GM19328 (cell line): ENCODE measurements at regions not wholly inside any gene's neighbourhood (a gene's known extent, or its start where the extent isn't known, plus 50 kb on each side); places are given as distances from the start of the nearest gene placed in this dataset.

ENCODE experiments used
- ATAC-seq: cut with Tn5 transposase; IDR thresholded peaks from one replicate; pipeline ENCODE4 v1.9.1; 2021; ENCODE audit warnings: mild to moderate bottlenecking, moderate library complexity; ENCODE audit not compliant: unreplicated experiment

DNA sequence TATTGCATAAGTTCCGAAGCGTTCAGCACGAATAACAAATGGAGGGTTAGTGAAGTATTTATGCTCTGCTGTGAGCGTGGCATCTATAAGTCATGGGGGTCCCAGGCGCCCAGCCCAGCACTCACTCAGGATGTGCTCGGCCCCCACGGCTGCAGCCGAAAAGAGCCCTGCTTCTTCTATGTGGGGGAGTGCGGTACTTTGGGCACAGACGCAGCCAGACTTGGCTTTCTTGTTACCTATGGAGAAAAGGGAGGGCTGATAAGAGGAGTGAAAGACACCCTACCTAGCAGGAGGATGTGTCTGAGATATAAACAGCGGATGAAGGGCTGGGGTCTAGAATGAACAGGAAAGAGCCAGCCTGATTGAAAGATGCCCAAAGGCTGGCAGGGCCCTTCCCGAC, 51.4 kb downstream of the MRPL36 start:
- no peak for ATAC-seq

DNA sequence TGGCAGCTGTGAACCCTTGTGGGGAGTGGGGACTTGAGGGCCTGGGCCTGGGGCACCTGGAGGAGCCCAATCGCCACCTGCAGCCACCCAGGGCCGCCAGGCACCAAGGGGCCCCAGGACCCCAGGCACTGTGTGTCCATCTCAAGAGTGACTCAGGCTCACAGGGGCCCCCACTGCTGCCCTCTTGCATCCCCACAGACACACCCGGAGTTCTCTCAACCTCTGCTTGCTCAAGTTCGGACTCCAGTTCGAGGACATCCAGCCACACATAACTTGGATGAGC, 51.9 kb downstream of the MRPL36 start:
- no peak for ATAC-seq

DNA sequence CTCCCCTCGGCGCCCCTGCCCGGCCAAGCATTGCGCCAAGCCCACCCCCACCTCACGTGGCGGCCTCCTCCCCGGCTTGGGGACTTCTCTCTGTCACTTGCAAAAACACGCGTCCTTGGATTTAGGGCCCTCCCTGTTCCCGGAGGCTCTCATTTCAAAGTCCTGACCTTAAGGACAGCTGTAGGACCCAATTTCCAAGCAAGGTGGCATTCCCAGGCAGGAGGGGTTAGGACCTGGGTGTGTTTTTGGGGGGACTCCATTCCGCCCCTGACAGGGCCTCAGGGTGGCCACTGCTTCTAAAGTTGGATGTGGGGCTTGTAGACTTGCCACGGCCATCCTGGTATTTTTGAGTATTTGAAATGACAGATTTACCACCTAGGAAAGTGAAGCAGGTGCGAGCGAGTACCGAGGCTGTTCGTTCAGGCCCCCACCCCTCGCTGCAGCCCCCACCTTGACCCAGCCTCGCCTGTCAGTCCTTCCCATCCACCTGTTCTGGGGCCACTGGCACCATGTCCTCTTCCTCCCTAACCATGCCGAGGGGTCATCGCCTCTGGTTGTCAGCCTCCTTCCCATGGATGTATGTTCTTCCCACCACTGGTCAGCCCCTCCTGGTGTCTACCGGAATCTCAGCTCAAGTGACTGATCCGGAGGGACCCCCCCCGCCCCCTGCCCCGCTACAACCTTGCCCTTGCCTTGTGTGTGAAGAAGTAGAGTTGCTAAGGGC, 52.4 kb downstream of the MRPL36 start:
- ATAC-seq = no peak

DNA sequence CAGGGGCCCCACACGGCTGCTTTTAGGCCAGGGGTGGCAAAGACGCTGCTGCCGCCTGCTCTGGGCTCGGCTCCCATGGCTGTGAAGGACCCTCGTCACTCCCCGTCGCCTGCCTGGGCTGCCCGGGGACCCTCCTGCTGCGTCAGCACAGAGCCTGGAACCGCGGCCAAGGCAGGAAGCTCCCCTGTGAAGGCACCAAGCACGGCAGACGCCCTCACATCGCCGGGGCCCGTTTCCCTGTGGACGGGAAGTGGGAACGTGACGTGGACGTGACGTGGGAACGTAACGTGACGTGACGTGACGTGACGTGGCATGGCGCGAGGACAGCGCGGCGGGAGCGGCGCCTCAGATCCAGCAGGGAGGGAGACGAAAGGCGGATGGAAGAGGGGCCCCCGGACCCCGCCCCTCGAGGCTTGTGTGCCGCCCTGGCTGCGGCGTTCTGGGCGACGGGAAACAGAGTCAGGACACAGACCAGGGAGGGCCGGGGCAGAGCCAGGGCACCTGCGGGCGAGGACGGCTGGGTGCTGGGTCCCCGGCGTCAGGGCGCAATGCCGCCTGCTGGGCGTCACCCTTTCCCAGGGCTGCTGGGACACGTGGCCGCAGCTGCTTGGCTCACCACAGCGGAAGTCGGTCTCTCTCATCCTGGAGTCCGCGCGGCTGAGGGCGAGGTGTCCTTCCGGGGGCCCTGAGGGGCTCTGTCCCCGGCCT, 53.1 kb downstream of the MRPL36 start:
- ATAC-seq = no peak

DNA sequence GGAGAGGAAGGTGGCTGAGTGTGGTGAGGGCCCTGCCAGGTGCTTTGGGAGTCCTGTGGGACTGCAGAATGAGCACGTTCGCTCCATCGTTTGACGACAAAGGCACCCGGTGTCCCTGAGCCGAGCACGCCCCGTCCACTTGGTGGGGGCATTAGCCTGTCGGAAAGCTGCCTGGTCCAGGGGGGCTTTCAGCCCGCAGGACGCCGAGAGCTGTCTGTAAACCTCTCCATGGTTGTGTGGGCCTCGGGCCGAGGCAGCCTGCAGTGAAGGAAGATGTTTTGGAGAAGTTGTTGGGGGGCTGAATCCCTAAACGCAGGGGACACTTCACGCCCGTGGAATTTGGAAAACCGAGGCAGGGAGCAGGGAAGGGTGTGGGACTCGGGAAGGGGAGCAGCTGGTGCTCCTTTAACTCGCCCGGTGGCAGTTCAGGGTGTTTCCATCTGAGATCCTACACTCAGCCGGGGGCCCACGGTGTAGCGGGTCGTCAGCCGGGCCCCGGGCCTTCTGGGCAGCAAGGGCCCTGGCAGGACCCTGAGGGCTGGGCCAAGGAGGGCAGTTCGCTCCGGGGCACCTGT, 53.8 kb downstream of the MRPL36 start:
- ATAC-seq = no peak

DNA sequence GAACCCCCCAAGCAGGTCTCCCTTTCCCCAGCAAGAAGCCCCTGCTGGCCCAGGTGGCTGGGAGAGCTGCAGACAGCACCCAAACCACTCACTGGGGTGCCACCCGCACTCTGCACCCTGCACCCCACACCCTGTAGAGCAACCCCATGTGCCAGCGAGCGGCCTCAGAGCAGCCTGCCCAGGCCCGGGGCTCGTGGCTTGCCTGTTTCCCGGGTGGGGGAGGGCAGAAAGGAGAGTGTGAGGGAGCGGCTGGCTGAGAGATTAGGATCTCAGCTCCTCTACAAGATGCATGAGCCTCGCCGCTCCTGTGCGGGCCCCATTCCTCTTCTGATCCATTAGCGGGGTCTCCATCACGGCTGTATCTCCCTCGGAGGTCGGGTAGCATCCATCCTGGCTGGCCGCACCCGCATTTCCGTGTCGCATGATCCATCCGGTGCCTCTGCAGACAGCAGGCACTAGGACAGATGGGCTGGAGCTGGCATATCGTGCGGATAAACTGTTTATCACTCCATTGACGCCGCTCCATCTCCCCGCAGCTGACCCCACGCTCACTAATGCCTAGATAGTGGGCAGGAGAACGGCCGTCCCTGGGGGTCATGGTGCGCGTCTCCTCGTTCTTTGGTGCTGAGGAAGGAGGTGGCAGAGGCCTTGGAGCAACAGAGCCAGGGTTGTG, 54.4 kb downstream of the MRPL36 start:
- ATAC-seq = no peak

DNA sequence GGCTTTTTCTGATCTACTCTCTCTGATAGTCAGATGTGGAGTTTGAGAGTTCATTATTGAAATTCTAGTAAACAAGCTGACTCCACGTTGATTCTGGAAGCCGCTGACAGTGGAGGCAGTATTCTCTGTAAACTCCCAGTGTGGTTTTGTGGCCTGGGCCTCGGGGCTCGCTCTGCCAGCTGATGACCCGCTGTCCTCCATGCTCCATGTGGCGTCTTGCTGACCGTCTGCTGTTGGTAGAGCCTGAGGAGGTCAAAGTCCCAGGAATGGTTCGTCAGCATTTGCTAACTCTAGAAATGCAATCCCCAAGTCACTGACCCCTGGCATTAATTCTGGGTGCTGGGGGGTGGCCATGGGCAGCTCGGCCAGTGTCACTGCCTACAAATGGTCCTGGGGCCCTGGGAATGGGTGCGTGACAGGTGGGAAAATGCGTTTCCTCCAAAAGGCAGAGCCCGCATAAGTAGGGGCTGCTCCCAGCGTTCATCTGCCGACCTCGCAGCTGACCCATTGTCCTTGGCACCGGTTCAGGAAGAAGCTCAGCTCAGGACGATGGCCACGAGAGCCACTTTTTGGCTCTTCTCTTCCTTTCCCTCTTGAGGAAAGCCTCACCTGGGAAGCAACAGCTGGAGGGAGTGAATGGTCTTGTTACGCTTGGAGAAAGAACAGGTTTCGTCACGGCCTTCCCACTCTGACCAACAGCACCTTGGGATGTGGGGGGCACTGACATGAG, 55.1 kb downstream of the MRPL36 start:
- ATAC-seq = no peak

DNA sequence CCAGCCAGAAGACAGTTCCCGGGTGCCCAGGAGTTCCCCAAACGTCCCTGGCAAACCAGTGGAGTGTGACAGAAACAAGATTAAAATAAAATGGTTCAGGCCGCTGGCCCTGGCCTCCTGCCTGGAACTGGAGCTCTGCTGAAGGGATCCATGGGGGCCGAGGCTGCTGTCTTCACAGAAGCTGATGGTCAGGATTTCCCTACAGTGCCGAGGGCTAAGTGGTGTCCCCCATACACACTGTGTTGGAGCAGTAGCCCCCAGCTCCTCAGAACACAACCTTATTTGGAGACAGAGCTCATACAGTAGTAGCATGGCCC, 55.9 kb downstream of the MRPL36 start:
- ATAC-seq = no peak

DNA sequence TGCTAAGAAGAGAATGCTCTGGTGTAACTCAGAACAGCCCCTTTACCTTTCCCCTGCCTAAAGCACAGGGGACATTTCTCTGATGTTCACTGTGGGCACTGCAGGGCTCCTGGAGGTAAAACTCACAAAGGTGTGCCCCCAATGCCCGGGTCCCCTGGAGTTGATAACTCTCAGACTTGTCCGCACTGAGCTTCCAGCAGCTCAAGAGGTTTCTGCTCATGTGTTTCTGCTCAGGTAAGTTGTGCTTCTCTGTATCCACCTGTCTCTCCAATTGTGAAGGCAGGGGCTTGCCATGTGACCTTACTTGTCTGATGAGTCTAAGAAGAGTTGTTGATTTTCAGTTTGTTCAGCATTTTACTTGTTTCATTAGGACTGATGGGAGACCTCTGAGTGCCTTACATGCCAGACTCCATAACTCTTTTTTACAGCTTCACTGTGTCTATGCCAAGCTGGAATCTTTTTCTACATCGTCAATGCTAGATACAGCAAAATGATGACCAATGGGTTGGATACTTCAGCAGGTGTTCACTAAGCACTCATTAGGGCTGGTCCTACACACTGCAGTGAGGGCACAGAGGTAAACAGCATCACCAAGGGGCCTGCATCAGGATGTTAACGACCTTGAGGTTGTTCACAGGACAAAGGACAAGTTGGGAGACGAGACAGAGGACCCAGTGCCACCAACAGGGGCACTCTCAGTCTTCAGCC, 56.4 kb downstream of the MRPL36 start:
- ATAC-seq = no peak

DNA sequence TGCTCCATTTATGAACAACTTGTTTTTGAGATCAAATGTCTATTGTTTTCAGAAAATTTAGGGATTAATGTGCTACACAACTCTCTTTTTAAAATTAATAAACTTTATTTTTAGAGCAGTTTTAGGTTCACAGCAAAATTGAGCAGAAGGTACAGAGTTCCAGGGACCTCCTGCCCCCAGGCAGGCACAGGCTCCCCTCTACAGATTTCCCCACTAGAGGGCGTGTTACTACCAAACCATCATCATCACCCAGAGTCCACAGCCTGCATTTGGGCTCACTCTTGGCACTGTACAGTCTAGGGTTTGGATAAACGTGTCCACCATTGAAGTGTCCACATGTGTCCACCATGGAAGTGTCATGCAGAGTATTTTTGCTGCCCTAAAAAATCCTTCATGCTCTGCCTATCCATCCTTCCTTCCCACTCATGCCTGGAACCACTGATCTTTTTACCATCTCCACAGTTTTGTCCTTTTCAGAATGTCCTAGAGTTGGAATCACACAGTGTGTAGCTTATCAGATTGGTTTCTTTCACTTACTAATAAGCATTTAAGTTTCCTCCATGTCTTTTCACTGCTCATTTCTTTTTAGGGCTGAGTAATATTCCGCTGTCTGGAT, 61.7 kb downstream of the MRPL36 start:
- no peak for ATAC-seq

DNA sequence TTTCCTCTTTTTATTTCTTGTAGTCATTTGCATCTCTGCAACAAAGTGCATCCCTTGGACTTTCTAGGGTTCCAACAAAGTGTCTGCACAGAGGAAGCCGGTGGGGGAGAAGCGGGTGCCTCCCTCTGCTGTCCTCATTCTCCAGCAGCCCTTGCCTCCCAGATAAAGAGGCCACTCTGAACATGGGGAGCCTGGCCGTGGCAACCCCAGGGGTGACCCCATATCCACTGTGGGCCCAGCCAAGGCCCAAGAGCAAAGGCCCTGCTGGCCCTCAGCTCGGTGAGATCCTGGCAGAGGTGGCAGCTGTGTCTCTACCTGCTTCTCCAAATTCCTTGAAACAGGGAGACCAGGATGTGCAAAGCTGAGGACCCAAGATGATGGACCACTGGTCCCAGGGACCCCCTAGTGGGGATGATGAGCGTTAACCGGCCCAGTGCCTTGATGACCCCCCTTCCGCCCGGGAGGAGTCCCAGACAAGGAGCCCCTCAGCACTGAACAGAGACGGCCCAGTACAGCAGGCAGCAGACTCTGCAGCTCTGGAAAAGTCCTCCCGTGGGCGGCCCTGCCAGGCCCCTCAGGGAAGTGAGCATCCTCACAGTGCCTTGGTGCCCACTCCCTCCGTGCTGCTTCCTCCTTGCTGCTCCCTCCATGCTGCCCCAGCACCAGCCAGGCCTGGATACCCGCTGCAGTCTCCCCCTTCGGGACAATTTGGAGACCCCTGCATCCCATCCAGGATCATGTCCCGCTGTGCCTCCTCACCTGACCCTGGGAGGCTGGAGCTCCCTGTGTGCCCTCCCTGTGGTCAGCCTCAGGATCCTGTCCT, 62.5 kb downstream of the MRPL36 start:
- ATAC-seq = no peak

DNA sequence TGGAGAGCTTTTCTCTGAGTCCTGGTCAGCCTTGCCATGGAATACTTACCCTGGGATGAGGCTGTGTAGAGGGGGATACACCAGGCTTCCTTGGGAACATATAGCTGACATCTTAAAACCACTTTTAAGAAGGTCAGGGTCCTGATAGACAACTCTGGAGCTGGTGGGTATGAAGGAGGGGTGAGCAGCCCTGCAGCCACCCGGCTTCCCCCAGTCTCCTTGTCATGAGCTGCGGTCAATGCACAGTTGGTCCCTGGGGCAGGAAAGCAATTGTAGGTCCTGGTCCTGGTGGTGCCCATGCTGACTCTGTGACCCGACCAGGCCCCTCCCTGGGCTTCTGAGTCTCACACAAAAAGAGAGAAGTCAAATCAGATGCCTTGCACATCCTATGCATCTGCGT, 63.6 kb downstream of the MRPL36 start:
- ATAC-seq = no peak

DNA sequence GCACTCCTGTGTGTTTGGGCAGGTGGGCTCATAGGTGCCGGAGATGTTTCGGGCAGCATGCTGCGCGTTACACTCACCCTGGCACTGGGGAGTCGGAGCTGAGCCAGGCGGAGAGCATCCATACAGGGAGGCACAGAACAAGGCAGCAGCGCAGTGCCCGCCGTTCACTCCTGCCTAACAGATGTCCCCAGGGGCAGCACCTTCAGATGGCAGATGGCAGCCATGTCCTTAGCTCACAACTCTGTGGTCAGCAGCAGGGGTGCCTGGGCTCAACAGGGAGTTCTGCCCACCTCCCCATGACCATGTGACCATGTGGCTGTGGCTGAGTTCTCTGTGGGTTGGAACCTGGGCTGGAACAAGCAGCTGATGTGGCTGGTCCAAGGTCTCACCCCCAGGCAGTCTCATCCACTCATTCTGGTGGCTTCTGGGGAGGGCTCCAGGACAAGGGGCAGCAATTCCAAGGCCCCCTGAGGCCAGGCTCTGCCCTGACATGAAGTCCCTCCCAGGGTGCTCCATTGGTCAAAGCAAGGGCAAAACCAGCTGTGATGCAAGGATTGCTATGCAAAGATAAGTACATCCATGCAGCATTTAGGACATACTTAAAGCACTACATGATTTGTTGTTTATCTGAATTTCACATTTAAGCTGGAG, 64.2 kb downstream of the MRPL36 start:
- ATAC-seq = no peak

DNA sequence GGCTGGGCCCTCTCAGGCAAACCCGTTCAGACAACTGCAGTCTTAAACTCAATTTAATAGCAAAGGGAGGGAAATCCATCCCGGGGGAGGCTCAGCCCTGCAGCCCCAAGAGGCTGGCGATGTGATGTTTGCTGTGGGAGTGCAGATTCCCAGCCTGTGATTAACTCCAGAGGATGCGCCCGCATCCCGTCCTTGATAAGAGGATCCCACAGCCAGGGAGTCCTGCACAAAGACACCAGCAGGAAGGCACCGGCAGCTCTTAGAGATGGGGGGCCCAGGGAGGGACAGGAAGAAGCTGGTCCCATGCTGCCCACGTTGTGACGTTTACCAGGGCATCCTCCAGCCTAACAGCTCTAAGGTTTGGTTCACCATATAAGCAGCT, 64.7 kb downstream of the MRPL36 start:
- no peak for ATAC-seq

DNA sequence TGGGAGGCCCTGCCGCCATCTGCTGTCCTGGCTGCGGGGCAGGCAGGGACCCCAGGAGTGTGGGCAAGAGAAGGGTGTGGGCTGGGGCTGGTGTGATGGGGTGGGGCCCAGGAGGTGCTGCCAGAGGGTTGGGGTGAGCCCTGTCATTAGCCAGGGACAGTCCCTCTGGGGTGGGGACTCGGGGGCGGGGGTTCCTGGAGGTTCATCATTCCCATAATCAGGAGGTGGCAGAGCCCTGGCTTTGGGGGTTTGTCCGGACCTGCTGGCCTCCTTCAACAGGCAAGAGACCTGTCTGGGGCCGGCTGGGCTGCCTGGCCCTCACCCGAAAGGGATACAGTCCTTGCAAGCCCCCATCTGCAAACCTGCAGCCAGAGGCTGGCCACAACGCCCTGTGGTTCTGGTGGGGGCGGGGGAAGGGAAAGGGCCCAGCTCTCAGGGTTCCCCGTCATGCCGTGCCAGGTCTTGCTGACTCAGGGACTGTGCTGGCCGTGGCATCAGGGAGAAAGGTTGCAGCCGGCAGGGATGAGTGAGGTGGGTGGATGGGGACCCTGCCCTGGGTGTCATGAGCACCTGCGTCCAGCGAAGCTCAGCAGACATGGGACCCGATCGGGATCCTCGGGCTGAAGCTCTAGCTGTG, 65.2 kb downstream of the MRPL36 start:
- ATAC-seq = no peak

DNA sequence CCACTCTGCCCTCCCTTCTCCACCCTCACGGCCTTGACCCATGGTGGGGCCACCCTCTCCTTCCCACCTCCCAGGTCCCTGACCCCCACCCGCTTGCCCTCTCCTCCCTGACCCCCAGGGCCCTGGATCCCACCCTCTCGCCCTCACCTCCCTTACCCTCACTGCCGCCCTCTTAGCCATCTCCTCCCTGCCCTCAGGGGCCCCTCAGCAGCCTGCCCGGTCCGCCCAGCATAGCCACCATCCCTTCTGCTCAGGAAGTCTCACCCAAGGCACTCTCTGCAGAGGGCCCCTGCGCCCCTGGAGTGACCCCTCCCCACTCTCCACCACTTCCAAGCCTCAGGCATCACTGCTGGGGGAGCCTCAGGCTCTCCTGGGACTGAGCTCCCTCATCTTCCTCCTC, 66.3 kb downstream of the MRPL36 start:
- no peak for ATAC-seq

DNA sequence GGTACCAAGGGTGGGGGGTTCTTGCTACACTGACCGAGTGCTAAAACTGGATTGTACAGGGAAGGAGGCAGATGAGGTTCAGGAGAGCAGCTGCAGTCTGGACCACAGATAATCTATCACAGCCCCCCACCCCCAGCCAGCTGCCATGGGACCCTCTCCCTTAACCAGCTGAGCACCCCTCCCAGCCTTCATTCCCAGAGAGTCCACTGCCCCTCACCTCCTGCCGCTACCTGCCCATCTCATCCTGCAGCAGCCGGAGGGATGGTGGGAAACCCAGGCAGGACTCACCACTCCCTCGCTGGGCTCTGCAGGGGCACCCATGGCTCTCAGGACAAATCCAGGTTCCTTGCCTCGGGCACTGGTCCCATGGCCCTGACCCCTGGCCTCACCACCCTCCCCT, 66.7 kb downstream of the MRPL36 start:
- ATAC-seq = no peak

DNA sequence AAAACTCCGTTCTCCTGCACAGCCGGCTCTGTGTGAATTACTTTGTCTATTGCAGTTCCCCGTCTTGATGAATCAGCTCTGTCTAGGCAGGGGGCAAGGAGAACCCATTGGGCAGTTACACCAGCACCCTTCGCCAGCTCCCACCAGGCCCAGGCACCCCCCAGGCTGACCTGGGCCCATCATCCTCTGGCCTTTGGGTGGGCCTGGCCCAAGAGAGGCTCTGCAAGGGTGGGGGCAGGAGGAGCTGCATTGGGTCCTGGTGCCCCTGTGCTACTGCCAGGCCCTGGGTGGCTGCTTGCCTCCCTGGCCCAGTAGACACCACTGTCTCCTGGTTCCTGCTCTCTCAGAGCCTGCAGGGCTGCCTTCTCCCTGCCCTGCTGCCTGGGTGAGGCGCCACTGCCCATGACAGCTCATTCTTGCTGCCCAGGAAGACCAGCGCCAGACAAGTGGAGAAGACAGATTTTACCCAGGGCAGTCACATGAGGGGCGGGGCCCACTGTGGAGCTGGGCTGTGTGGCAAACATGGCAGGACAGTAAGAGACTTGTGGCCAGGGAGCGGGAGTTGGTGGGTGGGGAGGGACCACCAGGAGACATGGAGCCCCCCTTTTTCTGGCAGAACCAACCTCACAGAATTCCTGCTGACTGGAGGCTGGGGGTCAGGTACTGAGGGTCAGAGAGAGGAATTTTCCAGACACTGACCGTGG, 67.2 kb downstream of the MRPL36 start:
- ATAC-seq = no peak
